Epithelial cell of esophagus (primary cell): ENCODE measurements at regions not wholly inside any gene's neighbourhood (a gene's known extent, or its start where the extent isn't known, plus 50 kb on each side); places are given as distances from the start of the nearest gene placed in this dataset.

ENCODE experiments used
- DNase-seq: peaks from one replicate; pipeline ENCODE4 v3.0.0; 2010; ENCODE audit warnings: low read depth
- H3K4me3 ChIP-seq: 2 replicates; pipeline ENCODE4 v1.5.1; 2011; ENCODE audit warnings: mild to moderate bottlenecking, low read length, control low read depth
- CTCF ChIP-seq: IDR thresholded peaks from 2 replicates; pipeline ENCODE4 v1.5.1; 2011; ENCODE audit warnings: low read depth, mild to moderate bottlenecking, low read length, control low read depth, inconsistent platforms; ENCODE audit not compliant: insufficient read depth; ENCODE audit errors: missing control alignments

- TF ChIP-seq CTCF: no peak
- DNase-seq: no peak
These were observed 59.9 kb upstream of the LRATD1 start for GRCh38 chr2:14572633-14573032.

GRCh38 chr2:14577843-14578242, 54.7 kb upstream of the LRATD1 start:
- H3K4me3 ChIP-seq: no peak overlapping the region
- no peak for TF ChIP-seq CTCF
- DNase-seq: peak; percentile 46

More at GRCh38 chr2:14572633-14573032, 59.9 kb upstream of the LRATD1 start:
- no peak overlapping the region for H3K4me3 ChIP-seq
